Stimulated activated CD4-positive, alpha-beta T cell treated with anti-CD3 and anti-CD28 coated beads, TNF-alpha, amount 100 ng/mL, for 4 hours (primary cell): ENCODE measurements at regions not wholly inside any gene's neighbourhood (a gene's known extent, or its start where the extent isn't known, plus 50 kb on each side); places are given as distances from the start of the nearest gene placed in this dataset.
"Not testable (repeated sequence)": the region's sequence is repeated elsewhere in the genome, so short reads cannot be mapped to it uniquely, and the experiment has no call there.

Experiments used
- DNase-seq, 3 experiments: peaks; one replicate each; pipeline ENCODE4 v3.0.0-alpha.2; 2020; ENCODE audit warnings: low read depth in 3 of 3

- no peak for DNase-seq
These were observed 121.1 kb downstream of the TRIM27 start for GRCh38 chr6:28802417-28803336.

- no peak for DNase-seq
These were observed 120.5 kb downstream of the TRIM27 start for GRCh38 chr6:28803337-28803709.

GRCh38 chr6:28807682-28808280 is 116.0 kb downstream of the TRIM27 start:
- no peak for DNase-seq

- no peak for DNase-seq
These were observed 115.4 kb downstream of the TRIM27 start for GRCh38 chr6:28808383-28808782.

- no peak for DNase-seq
These were observed 113.7 kb downstream of the TRIM27 start for GRCh38 chr6:28809947-28810658.

GRCh38 chr6:28810659-28811053 is 113.1 kb downstream of the TRIM27 start:
- no peak for DNase-seq

GRCh38 chr6:28811873-28812272 is 111.9 kb downstream of the TRIM27 start:
- DNase-seq = no peak

GRCh38 chr6:28812778-28813569 is 110.8 kb downstream of the TRIM27 start:
- no peak for DNase-seq

GRCh38 chr6:28814032-28814976 is 109.5 kb downstream of the TRIM27 start:
- no peak for DNase-seq

GRCh38 chr6:28816339-28816908 is 107.4 kb downstream of the TRIM27 start:
- DNase-seq = no peak

GRCh38 chr6:28816909-28817807 is 106.6 kb downstream of the TRIM27 start:
- DNase-seq = no peak

GRCh38 chr6:28817808-28818145 is 106.0 kb downstream of the TRIM27 start:
- DNase-seq = no peak

GRCh38 chr6:28824793-28825731 is 98.7 kb downstream of the TRIM27 start:
- DNase-seq = no peak

GRCh38 chr6:28825732-28826293 is 98.0 kb downstream of the TRIM27 start:
- DNase-seq = no peak

GRCh38 chr6:28831683-28832082 is 92.1 kb downstream of the TRIM27 start:
- not testable (repeated sequence) for DNase-seq

GRCh38 chr6:28836703-28837102 is 87.1 kb downstream of the TRIM27 start:
- DNase-seq = not testable (repeated sequence)

GRCh38 chr6:28838289-28838633 is 85.5 kb downstream of the TRIM27 start:
- DNase-seq = peak; percentile 43 to 69 (median 55)
